Endothelial cell of umbilical vein (primary cell): ENCODE measurements at regions not wholly inside any gene's neighbourhood (a gene's known extent, or its start where the extent isn't known, plus 50 kb on each side); places are given as distances from the start of the nearest gene placed in this dataset.

Experiments used
- BruUV-seq: library from RNA; stranded (reverse); fragments of 400-500 nt; replicated peaks from 2 replicates; lab custom pipeline; 2021; lab: Mats Ljungman, UMichigan
- CTCF ChIA-PET: fragments of 300-600, 350-600 bp; sonication (Branson Sonifier 250); formaldehyde crosslinking; loops from one replicate; lab custom pipeline; 2021; ENCODE audit warnings: antibody characterized with exemption, inconsistent platforms; lab: Charles Lee
- POLR2A ChIA-PET: fragments of 300-600, 350-600 bp; sonication (Branson Sonifier 250); formaldehyde crosslinking; loops from one replicate; lab custom pipeline; 2021; ENCODE audit warnings: antibody characterized with exemption, inconsistent platforms; lab: Charles Lee
- DNase-seq: peaks from one replicate; pipeline ENCODE4 v3.0.0-alpha.2; 2011; ENCODE audit warnings: low read depth, low spot score
- FAIRE-seq: peaks from 2 replicates; lab custom pipeline; 2011; peaks lifted over from hg19 to GRCh38; lab: Jason Lieb, UNC
- H2AFZ ChIP-seq: 2 replicates; pipeline ENCODE4 v1.6.0; 2012; ENCODE audit warnings: low read depth, low read length, control low read depth, inconsistent platforms
- H3K27ac ChIP-seq: 2 replicates; pipeline ENCODE4 v1.5.1; 2011; ENCODE audit warnings: low read depth, mild to moderate bottlenecking, control low read depth, low read length, moderate library complexity; ENCODE audit not compliant: insufficient read depth
- H3K27me3 ChIP-seq, 2 experiments: 2 replicates each; pipeline versions ENCODE4 v1.6.0 to v1.6.1; 2011; ENCODE audit warnings: low read length in 2 of 2, mixed read lengths in 1 of 2; ENCODE audit not compliant: control insufficient read depth in 2 of 2, insufficient read depth in 2 of 2
- H3K36me3 ChIP-seq, 2 experiments: 2 replicates in 1 of 2; 3 replicates in 1 of 2; pipeline ENCODE4 v1.5.1; 2011; ENCODE audit warnings: low read length in 2 of 2, mild to moderate bottlenecking in 1 of 2, moderate library complexity in 1 of 2; ENCODE audit not compliant: control insufficient read depth in 2 of 2, insufficient read depth in 2 of 2; ENCODE audit errors: extremely low read depth in 1 of 2
- H3K4me1 ChIP-seq: 3 replicates; pipeline ENCODE4 v1.5.1; 2011; ENCODE audit warnings: mild to moderate bottlenecking, low read length; ENCODE audit not compliant: control insufficient read depth, insufficient read depth; ENCODE audit errors: extremely low read depth
- H3K4me2 ChIP-seq: 2 replicates; pipeline ENCODE4 v1.6.1; 2011; ENCODE audit warnings: low read length, control low read depth, mixed read lengths; ENCODE audit not compliant: insufficient read depth
- H3K4me3 ChIP-seq, 3 experiments: fragments of 200-600 bp in 1 of 3; sonication (generic), shearing (Covaris generic) in 1 of 3; replicated peaks in 1 of 3; 2 replicates each; pipeline ENCODE4 v1.5.1; 2011 to 2016; ENCODE audit warnings: control low read depth in 3 of 3, low read length in 3 of 3, mild to moderate bottlenecking in 2 of 3, inconsistent platforms in 1 of 3, low read depth in 1 of 3, moderate library complexity in 1 of 3; ENCODE audit not compliant: insufficient read depth in 1 of 3
- H3K79me2 ChIP-seq: 2 replicates; pipeline ENCODE4 v1.6.0; 2012; ENCODE audit warnings: low read length, inconsistent platforms; ENCODE audit not compliant: control insufficient read depth, insufficient read depth
- H3K9ac ChIP-seq: replicated peaks from 2 replicates; pipeline ENCODE3; 2011; ENCODE audit warnings: low read length, control low read depth; ENCODE audit not compliant: insufficient read depth; ENCODE audit errors: extremely low read depth
- H3K9me1 ChIP-seq: replicated peaks from 3 replicates; pipeline ENCODE4 v1.6.0; 2011; ENCODE audit warnings: mild to moderate bottlenecking, low read length; ENCODE audit not compliant: control insufficient read depth, insufficient read depth; ENCODE audit errors: extremely low read depth
- H3K9me3 ChIP-seq: replicated peaks from 2 replicates; pipeline ENCODE4 v1.5.1; 2012; ENCODE audit warnings: low read length, inconsistent platforms; ENCODE audit not compliant: control insufficient read depth, insufficient read depth
- H4K20me1 ChIP-seq: replicated peaks from 2 replicates; pipeline ENCODE3; 2011; ENCODE audit warnings: mild to moderate bottlenecking, low read length; ENCODE audit not compliant: control insufficient read depth, insufficient read depth; ENCODE audit errors: extremely low read depth
- CTCF ChIP-seq, 2 donors: IDR thresholded peaks; 1 replicate in 1 of 2; 2 replicates in 1 of 2; pipeline ENCODE4 v1.5.1; 2011; ENCODE audit warnings: low read length in 2 of 2, mild to moderate bottlenecking in 2 of 2, moderate library complexity in 2 of 2, control low read depth in 1 of 2, inconsistent platforms in 1 of 2, low read depth in 1 of 2; ENCODE audit not compliant: insufficient read depth in 1 of 2; ENCODE audit errors: extremely low read depth in 1 of 2
- EZH2 ChIP-seq: IDR thresholded peaks from 2 replicates; pipeline ENCODE4 v1.6.1; 2012; ENCODE audit warnings: borderline replicate concordance, low read depth, mild to moderate bottlenecking, moderate library complexity, low read length, inconsistent platforms; ENCODE audit not compliant: severe bottlenecking
- FOS ChIP-seq: IDR thresholded peaks from 2 replicates; pipeline ENCODE4 v1.6.1; 2011; ENCODE audit warnings: mild to moderate bottlenecking, low read length, moderate library complexity, borderline replicate concordance; ENCODE audit not compliant: insufficient read depth
- GATA2 ChIP-seq: IDR thresholded peaks from 2 replicates; pipeline ENCODE4 v1.7.0; 2011; ENCODE audit warnings: low read depth, mild to moderate bottlenecking, moderate library complexity, mixed read lengths, low read length; ENCODE audit not compliant: insufficient read length, insufficient read depth
- JUN ChIP-seq: IDR thresholded peaks from 2 replicates; pipeline ENCODE4 v1.6.1; 2011; ENCODE audit warnings: borderline replicate concordance, low read depth; ENCODE audit not compliant: insufficient read length, insufficient read depth
- MYC ChIP-seq: IDR thresholded peaks from one replicate; pipeline ENCODE4 v1.6.1; 2011; ENCODE audit warnings: mild to moderate bottlenecking, low read depth, low read length
- POLR2A ChIP-seq: IDR thresholded peaks from 2 replicates; pipeline ENCODE4 v1.6.1; 2012; ENCODE audit warnings: low read depth, mild to moderate bottlenecking, control low read depth, low read length
- POLR2AphosphoS5 ChIP-seq: IDR thresholded peaks from 2 replicates; pipeline ENCODE4 v1.6.1; 2012; ENCODE audit warnings: low read depth, mild to moderate bottlenecking, control low read depth, low read length, moderate library complexity; ENCODE audit not compliant: insufficient read depth
- dilution Hi-C: fragments of 300-500 bp; cut with MboI; formaldehyde crosslinking; loops from one replicate; pipeline ENCODE4 v1.15.0; 2019; ENCODE audit warnings: low sequenced_read_pairs; ENCODE audit not compliant: extremely low pct_ligation_motif_present
- intact Hi-C: fragments of 100-400 bp; cut with micrococcal nuclease; formaldehyde crosslinking; loops from one replicate; pipeline ENCODE4 v1.10.0; 2022
- TF ChIP-seq, protein P1 (sequence below): IDR thresholded peaks from 2 replicates; pipeline ENCODE4 v1.6.1; 2011; ENCODE audit not compliant: insufficient read depth, insufficient read length

- Histone ChIP-seq H3K4me2 (no peak overlapping the region), H3K27me3 (no peaks in the 10 kb centered on the region), H4K20me1 (no peaks in the 10 kb centered on the region), H3K79me2 (no peaks in the 10 kb centered on the region), H2AFZ (no peak overlapping the region), H3K27ac (no peak overlapping the region), H3K4me3 (no peak overlapping the region), H3K9me3 (no peaks in the 10 kb centered on the region), H3K9ac (no peak overlapping the region), H3K36me3 (no peaks in the 10 kb centered on the region), H3K4me1 (no peaks in the 10 kb centered on the region), H3K9me1 (no peaks in the 10 kb centered on the region)
- ChIA-PET POLR2A (no interaction called here), CTCF (interaction anchor here (1.7 kb wide), 1 partner anchor 52 kb away, joined by 6 read pairs; no protein-coding TSS in a partner anchor)
- BruUV-seq = no TSS peak
- DNase-seq (no peak), FAIRE-seq (no peak)
- TF ChIP-seq POLR2A = no peak
- TF ChIP-seq, protein P1, sequence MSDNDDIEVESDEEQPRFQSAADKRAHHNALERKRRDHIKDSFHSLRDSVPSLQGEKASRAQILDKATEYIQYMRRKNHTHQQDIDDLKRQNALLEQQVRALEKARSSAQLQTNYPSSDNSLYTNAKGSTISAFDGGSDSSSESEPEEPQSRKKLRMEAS = no peak
- TF ChIP-seq GATA2 = no peak
- no peak for TF ChIP-seq POLR2AphosphoS5
- TF ChIP-seq FOS = no peak
- TF ChIP-seq MYC = no peak
- no peak for TF ChIP-seq JUN
- TF ChIP-seq EZH2 = no peak
- no peak for TF ChIP-seq CTCF (IDR thresholded peaks at IDR 0.05; ENCODE audit: extremely low read depth in 1 of 2, insufficient read depth in 1 of 2, low read depth in 1 of 2, low read length in 2 of 2)
- intact Hi-C loops (no loop called here), dilution Hi-C loops (no loop called here)
These were observed 109.3 kb downstream of the ADCYAP1 start for GRCh38 chr18:1013951-1014350.
